GM23338 (cell line): ENCODE measurements at regions not wholly inside any gene's neighbourhood (a gene's known extent, or its start where the extent isn't known, plus 50 kb on each side); places are given as distances from the start of the nearest gene placed in this dataset.

Experiments used
- ATAC-seq: fragments of 200-7000 bp; cut with Tn5 transposase; 3 replicates; pipeline ENCODE4 v1.9.1; 2020
- DNase-seq: peaks from one replicate; pipeline ENCODE4 v3.0.0-alpha.2; 2015; ENCODE audit warnings: low spot score
- H2AFZ ChIP-seq: fragments of 200-600 bp; sonication (generic); 2 replicates; pipeline ENCODE4 v1.8.0; 2016; ENCODE audit warnings: antibody characterized with exemption, mild to moderate bottlenecking, moderate library complexity
- H3F3A ChIP-seq: fragments of 200-600 bp; sonication (generic); replicated peaks from 2 replicates; pipeline ENCODE4 v1.8.0; 2017; ENCODE audit warnings: antibody characterized with exemption, mixed run types, low read depth
- H3K27ac ChIP-seq: fragments of 200-600 bp; sonication (generic); 2 replicates; pipeline ENCODE4 v1.6.1; 2016; ENCODE audit warnings: low read depth
- H3K27me3 ChIP-seq: fragments of 200-600 bp; sonication (generic); 2 replicates; pipeline ENCODE4 v1.8.0; 2016; ENCODE audit warnings: mild to moderate bottlenecking, mixed run types, moderate library complexity; ENCODE audit not compliant: insufficient read depth
- H3K36me3 ChIP-seq: fragments of 200-600 bp; sonication (generic); 2 replicates; pipeline ENCODE4 v1.8.0; 2016; ENCODE audit warnings: mild to moderate bottlenecking; ENCODE audit not compliant: insufficient read depth
- H3K4me1 ChIP-seq: fragments of 200-600 bp; sonication (generic); 2 replicates; pipeline ENCODE4 v1.8.0; 2016; ENCODE audit warnings: mild to moderate bottlenecking, moderate library complexity; ENCODE audit not compliant: insufficient read depth
- H3K4me2 ChIP-seq: fragments of 200-600 bp; sonication (generic); 2 replicates; pipeline ENCODE4 v1.7.1; 2017; ENCODE audit warnings: mixed run types
- H3K4me3 ChIP-seq: fragments of 200-600 bp; sonication (generic); 2 replicates; pipeline ENCODE4 v1.6.1; 2016; ENCODE audit warnings: mixed run types
- H3K79me2 ChIP-seq: fragments of 200-600 bp; sonication (generic); replicated peaks from 2 replicates; pipeline ENCODE4 v1.8.0; 2017; ENCODE audit warnings: mild to moderate bottlenecking; ENCODE audit not compliant: insufficient read depth
- H3K9me2 ChIP-seq: fragments of 200-600 bp; sonication (generic); 2 replicates; pipeline ENCODE4 v1.8.0; 2017; ENCODE audit not compliant: insufficient read depth
- H4K20me1 ChIP-seq: fragments of 200-600 bp; sonication (generic); replicated peaks from 2 replicates; pipeline ENCODE4 v1.8.0; 2017; ENCODE audit warnings: mild to moderate bottlenecking; ENCODE audit not compliant: insufficient read depth
- H3K27ac Mint-ChIP-seq: 2 replicates; pipeline ENCODE4 v1.8.0; 2020; ENCODE audit warnings: inconsistent platforms, mild to moderate bottlenecking, moderate library complexity, mixed read lengths
- H3K27me3 Mint-ChIP-seq: 3 replicates; pipeline ENCODE4 v1.8.0; 2022; ENCODE audit warnings: low read depth, mild to moderate bottlenecking, moderate library complexity, mixed read lengths, inconsistent platforms; ENCODE audit not compliant: insufficient read depth, poor library complexity
- H3K36me3 Mint-ChIP-seq: 3 replicates; pipeline ENCODE4 v1.8.0; 2021; ENCODE audit warnings: low read depth, mild to moderate bottlenecking, inconsistent platforms, moderate library complexity, mixed read lengths
- H3K4me1 Mint-ChIP-seq: 3 replicates; pipeline ENCODE4 v1.8.0; 2020; ENCODE audit warnings: mild to moderate bottlenecking, inconsistent platforms, mixed read lengths
- H3K4me3 Mint-ChIP-seq: 3 replicates; pipeline ENCODE4 v1.8.0; 2021; ENCODE audit warnings: moderate library complexity, mild to moderate bottlenecking, inconsistent platforms, mixed read lengths
- H3K9me3 Mint-ChIP-seq: 3 replicates; pipeline ENCODE4 v1.8.0; 2020; ENCODE audit warnings: moderate library complexity, mild to moderate bottlenecking, inconsistent platforms, mixed read lengths
- CREB1 ChIP-seq: fragments of 250-450 bp; sonication (Bioruptor Pico); IDR thresholded peaks from 2 replicates; pipeline ENCODE4 v1.5.0; 2020; ENCODE audit warnings: low read depth, mild to moderate bottlenecking, moderate library complexity
- EZH2 ChIP-seq: fragments of 200-600 bp; sonication (generic); IDR thresholded peaks from one replicate; pipeline ENCODE4 v1.8.0; 2017; ENCODE audit warnings: antibody characterized with exemption, mild to moderate bottlenecking, low read depth; ENCODE audit not compliant: unreplicated experiment
- EZH2phosphoT487 ChIP-seq: fragments of 200-600 bp; sonication (generic); IDR thresholded peaks from one replicate; pipeline ENCODE4 v1.8.1; 2018; ENCODE audit warnings: antibody characterized with exemption; ENCODE audit not compliant: unreplicated experiment
- JUNB ChIP-seq: IDR thresholded peaks from one replicate; pipeline ENCODE4 v1.6.1; 2016; ENCODE audit warnings: antibody characterized with exemption; ENCODE audit not compliant: unreplicated experiment
- NANOG ChIP-seq: IDR thresholded peaks from 2 replicates; pipeline ENCODE4 v1.6.1; 2016; ENCODE audit warnings: antibody characterized with exemption, borderline replicate concordance
- POLR2AphosphoS5 ChIP-seq: IDR thresholded peaks from 2 replicates; pipeline ENCODE4 v1.6.1; 2016; ENCODE audit warnings: antibody characterized with exemption, low read depth
- STAT1 ChIP-seq: IDR thresholded peaks from one replicate; pipeline ENCODE4 v1.6.1; 2016; ENCODE audit warnings: antibody characterized with exemption; ENCODE audit not compliant: unreplicated experiment
- ZNF114 ChIP-seq: fragments of 250-450 bp; sonication (Bioruptor Pico); IDR thresholded peaks from 2 replicates; pipeline ENCODE4 v1.5.0; 2020; ENCODE audit warnings: mild to moderate bottlenecking, moderate library complexity
- ZNF331 ChIP-seq: fragments of 250-450 bp; sonication (Bioruptor Pico); IDR thresholded peaks from 2 replicates; pipeline ENCODE4 v1.5.0; 2020; ENCODE audit warnings: low read depth, mild to moderate bottlenecking, moderate library complexity
- TF ChIP-seq, protein P1 (sequence below), 2 experiments: fragments of 200-600 bp in 1 of 2; sonication (generic) in 1 of 2; conservative IDR thresholded peaks; 2 replicates each; pipeline versions ENCODE4 v1.5.1 to v1.6.1; 2016 to 2017; ENCODE audit warnings: antibody characterized with exemption in 2 of 2, low read depth in 2 of 2, mild to moderate bottlenecking in 2 of 2, moderate library complexity in 1 of 2
- TF ChIP-seq, protein P2 (sequence below): fragments of 250-450 bp; sonication (Bioruptor Pico); IDR thresholded peaks from 2 replicates; pipeline ENCODE4 v1.5.0; 2020; ENCODE audit warnings: mild to moderate bottlenecking, moderate library complexity
- TF ChIP-seq, protein P3 (sequence below): IDR thresholded peaks from 2 replicates; pipeline ENCODE4 v1.6.1; 2016; ENCODE audit warnings: antibody characterized with exemption
- TF ChIP-seq, protein P4 (sequence below): IDR thresholded peaks from one replicate; pipeline ENCODE4 v1.6.1; 2018; ENCODE audit warnings: antibody characterized with exemption; ENCODE audit not compliant: unreplicated experiment

DNA sequence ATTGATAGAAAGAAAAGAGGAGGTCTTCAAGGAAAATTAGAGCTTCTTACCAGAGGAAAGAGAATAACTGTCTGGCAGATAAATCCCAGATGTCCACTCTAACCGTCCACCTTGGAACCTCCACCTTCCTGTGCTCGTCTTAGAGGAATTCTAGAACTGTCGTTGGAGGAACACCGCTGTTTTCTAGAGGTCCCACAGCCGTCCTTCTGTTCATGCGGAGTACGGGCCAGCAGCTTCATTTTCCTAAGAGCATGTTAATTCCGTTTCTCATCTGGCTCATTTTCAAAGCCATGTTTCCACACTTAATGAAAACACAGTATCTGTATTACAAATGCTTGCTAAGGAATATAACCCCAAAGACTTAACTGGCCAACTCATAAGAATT, 107.9 kb upstream of the ESRRB start:
- no peak for TF ChIP-seq EZH2
- no peak for TF ChIP-seq NANOG
- TF ChIP-seq ZNF331 (CRISPR knock-in tag), result no peak
- TF ChIP-seq, protein P1, sequence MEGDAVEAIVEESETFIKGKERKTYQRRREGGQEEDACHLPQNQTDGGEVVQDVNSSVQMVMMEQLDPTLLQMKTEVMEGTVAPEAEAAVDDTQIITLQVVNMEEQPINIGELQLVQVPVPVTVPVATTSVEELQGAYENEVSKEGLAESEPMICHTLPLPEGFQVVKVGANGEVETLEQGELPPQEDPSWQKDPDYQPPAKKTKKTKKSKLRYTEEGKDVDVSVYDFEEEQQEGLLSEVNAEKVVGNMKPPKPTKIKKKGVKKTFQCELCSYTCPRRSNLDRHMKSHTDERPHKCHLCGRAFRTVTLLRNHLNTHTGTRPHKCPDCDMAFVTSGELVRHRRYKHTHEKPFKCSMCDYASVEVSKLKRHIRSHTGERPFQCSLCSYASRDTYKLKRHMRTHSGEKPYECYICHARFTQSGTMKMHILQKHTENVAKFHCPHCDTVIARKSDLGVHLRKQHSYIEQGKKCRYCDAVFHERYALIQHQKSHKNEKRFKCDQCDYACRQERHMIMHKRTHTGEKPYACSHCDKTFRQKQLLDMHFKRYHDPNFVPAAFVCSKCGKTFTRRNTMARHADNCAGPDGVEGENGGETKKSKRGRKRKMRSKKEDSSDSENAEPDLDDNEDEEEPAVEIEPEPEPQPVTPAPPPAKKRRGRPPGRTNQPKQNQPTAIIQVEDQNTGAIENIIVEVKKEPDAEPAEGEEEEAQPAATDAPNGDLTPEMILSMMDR (conservative IDR thresholded peaks at IDR 0.05; ENCODE audit: low read depth in 2 of 2), result no peak
- TF ChIP-seq EZH2phosphoT487, result no peak
- TF ChIP-seq CREB1 (CRISPR knock-in tag), result no peak
- TF ChIP-seq ZNF114 (CRISPR knock-in tag), result no peak
- no peak for TF ChIP-seq JUNB
- TF ChIP-seq, protein P2, sequence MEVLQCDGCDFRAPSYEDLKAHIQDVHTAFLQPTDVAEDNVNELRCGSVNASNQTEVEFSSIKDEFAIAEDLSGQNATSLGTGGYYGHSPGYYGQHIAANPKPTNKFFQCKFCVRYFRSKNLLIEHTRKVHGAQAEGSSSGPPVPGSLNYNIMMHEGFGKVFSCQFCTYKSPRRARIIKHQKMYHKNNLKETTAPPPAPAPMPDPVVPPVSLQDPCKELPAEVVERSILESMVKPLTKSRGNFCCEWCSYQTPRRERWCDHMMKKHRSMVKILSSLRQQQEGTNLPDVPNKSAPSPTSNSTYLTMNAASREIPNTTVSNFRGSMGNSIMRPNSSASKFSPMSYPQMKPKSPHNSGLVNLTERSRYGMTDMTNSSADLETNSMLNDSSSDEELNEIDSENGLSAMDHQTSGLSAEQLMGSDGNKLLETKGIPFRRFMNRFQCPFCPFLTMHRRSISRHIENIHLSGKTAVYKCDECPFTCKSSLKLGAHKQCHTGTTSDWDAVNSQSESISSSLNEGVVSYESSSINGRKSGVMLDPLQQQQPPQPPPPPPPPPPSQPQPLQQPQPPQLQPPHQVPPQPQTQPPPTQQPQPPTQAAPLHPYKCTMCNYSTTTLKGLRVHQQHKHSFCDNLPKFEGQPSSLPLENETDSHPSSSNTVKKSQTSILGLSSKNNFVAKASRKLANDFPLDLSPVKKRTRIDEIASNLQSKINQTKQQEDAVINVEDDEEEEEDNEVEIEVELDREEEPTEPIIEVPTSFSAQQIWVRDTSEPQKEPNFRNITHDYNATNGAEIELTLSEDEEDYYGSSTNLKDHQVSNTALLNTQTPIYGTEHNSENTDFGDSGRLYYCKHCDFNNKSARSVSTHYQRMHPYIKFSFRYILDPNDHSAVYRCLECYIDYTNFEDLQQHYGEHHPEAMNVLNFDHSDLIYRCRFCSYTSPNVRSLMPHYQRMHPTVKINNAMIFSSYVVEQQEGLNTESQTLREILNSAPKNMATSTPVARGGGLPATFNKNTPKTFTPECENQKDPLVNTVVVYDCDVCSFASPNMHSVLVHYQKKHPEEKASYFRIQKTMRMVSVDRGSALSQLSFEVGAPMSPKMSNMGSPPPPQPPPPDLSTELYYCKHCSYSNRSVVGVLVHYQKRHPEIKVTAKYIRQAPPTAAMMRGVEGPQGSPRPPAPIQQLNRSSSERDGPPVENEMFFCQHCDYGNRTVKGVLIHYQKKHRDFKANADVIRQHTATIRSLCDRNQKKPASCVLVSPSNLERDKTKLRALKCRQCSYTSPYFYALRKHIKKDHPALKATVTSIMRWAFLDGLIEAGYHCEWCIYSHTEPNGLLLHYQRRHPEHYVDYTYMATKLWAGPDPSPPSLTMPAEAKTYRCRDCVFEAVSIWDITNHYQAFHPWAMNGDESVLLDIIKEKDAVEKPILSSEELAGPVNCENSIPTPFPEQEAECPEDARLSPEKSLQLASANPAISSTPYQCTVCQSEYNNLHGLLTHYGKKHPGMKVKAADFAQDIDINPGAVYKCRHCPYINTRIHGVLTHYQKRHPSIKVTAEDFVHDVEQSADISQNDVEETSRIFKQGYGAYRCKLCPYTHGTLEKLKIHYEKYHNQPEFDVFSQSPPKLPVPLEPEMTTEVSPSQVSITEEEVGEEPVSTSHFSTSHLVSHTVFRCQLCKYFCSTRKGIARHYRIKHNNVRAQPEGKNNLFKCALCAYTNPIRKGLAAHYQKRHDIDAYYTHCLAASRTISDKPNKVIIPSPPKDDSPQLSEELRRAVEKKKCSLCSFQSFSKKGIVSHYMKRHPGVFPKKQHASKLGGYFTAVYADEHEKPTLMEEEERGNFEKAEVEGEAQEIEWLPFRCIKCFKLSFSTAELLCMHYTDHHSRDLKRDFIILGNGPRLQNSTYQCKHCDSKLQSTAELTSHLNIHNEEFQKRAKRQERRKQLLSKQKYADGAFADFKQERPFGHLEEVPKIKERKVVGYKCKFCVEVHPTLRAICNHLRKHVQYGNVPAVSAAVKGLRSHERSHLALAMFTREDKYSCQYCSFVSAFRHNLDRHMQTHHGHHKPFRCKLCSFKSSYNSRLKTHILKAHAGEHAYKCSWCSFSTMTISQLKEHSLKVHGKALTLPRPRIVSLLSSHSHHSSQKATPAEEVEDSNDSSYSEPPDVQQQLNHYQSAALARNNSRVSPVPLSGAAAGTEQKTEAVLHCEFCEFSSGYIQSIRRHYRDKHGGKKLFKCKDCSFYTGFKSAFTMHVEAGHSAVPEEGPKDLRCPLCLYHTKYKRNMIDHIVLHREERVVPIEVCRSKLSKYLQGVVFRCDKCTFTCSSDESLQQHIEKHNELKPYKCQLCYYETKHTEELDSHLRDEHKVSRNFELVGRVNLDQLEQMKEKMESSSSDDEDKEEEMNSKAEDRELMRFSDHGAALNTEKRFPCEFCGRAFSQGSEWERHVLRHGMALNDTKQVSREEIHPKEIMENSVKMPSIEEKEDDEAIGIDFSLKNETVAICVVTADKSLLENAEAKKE (CRISPR knock-in tag), result no peak
- TF ChIP-seq, protein P3, sequence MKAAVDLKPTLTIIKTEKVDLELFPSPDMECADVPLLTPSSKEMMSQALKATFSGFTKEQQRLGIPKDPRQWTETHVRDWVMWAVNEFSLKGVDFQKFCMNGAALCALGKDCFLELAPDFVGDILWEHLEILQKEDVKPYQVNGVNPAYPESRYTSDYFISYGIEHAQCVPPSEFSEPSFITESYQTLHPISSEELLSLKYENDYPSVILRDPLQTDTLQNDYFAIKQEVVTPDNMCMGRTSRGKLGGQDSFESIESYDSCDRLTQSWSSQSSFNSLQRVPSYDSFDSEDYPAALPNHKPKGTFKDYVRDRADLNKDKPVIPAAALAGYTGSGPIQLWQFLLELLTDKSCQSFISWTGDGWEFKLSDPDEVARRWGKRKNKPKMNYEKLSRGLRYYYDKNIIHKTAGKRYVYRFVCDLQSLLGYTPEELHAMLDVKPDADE, result no peak
- no peak for TF ChIP-seq STAT1
- no peak; the same call in 1 of the 2 replicates for TF ChIP-seq POLR2AphosphoS5
- TF ChIP-seq, protein P4, sequence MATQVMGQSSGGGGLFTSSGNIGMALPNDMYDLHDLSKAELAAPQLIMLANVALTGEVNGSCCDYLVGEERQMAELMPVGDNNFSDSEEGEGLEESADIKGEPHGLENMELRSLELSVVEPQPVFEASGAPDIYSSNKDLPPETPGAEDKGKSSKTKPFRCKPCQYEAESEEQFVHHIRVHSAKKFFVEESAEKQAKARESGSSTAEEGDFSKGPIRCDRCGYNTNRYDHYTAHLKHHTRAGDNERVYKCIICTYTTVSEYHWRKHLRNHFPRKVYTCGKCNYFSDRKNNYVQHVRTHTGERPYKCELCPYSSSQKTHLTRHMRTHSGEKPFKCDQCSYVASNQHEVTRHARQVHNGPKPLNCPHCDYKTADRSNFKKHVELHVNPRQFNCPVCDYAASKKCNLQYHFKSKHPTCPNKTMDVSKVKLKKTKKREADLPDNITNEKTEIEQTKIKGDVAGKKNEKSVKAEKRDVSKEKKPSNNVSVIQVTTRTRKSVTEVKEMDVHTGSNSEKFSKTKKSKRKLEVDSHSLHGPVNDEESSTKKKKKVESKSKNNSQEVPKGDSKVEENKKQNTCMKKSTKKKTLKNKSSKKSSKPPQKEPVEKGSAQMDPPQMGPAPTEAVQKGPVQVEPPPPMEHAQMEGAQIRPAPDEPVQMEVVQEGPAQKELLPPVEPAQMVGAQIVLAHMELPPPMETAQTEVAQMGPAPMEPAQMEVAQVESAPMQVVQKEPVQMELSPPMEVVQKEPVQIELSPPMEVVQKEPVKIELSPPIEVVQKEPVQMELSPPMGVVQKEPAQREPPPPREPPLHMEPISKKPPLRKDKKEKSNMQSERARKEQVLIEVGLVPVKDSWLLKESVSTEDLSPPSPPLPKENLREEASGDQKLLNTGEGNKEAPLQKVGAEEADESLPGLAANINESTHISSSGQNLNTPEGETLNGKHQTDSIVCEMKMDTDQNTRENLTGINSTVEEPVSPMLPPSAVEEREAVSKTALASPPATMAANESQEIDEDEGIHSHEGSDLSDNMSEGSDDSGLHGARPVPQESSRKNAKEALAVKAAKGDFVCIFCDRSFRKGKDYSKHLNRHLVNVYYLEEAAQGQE, result no peak
- H3K79me2 ChIP-seq, result no peaks in the 10 kb centered on the region
- no peak overlapping the region for H3K4me3 Mint-ChIP-seq
- peak overlapping the region; percentile 62 for H3K4me2 ChIP-seq
- no peaks in the 10 kb centered on the region for H3K9me2 ChIP-seq
- H3K27ac Mint-ChIP-seq, result no peak overlapping the region
- peak overlapping the region; percentile 46 for H3K4me3 ChIP-seq
- no peaks in the 10 kb centered on the region for H3F3A ChIP-seq
- H3K27ac ChIP-seq, result no peak overlapping the region
- no peaks in the 10 kb centered on the region for H3K36me3 Mint-ChIP-seq
- H3K27me3 ChIP-seq, result 0 out of 2 replicates have a peak, but pooled peaks cover 3% of the 10 kb centered on the region
- no peaks in the 10 kb centered on the region for H3K36me3 ChIP-seq
- peak; percentile 54 for ATAC-seq
- H3K9me3 Mint-ChIP-seq, result no peaks in the 10 kb centered on the region; the same call in 2 of the 3 replicates
- no peak for DNase-seq
- H3K27me3 Mint-ChIP-seq, result peaks cover 20% of the 10 kb centered on the region
- peaks cover 7% of the 10 kb centered on the region; the same call in 1 of the 2 replicates for H3K4me1 ChIP-seq
- no peaks in the 10 kb centered on the region for H4K20me1 ChIP-seq
- peak overlapping the region; percentile 94 for H2AFZ ChIP-seq
- peaks cover 11% of the 10 kb centered on the region for H3K4me1 Mint-ChIP-seq
